GM23338 (cell line): ENCODE measurements at regions not wholly inside any gene's neighbourhood (a gene's known extent, or its start where the extent isn't known, plus 50 kb on each side); places are given as distances from the start of the nearest gene placed in this dataset.

Experiments
- ATAC-seq: fragments of 200-7000 bp; cut with Tn5 transposase; 3 replicates; pipeline ENCODE4 v1.9.1; 2020
- DNase-seq: peaks from one replicate; pipeline ENCODE4 v3.0.0-alpha.2; 2015; ENCODE audit warnings: low spot score
- H2AFZ ChIP-seq: fragments of 200-600 bp; sonication (generic); 2 replicates; pipeline ENCODE4 v1.8.0; 2016; ENCODE audit warnings: antibody characterized with exemption, mild to moderate bottlenecking, moderate library complexity
- H3F3A ChIP-seq: fragments of 200-600 bp; sonication (generic); replicated peaks from 2 replicates; pipeline ENCODE4 v1.8.0; 2017; ENCODE audit warnings: antibody characterized with exemption, mixed run types, low read depth
- H3K27ac ChIP-seq: fragments of 200-600 bp; sonication (generic); 2 replicates; pipeline ENCODE4 v1.6.1; 2016; ENCODE audit warnings: low read depth
- H3K27me3 ChIP-seq: fragments of 200-600 bp; sonication (generic); 2 replicates; pipeline ENCODE4 v1.8.0; 2016; ENCODE audit warnings: mild to moderate bottlenecking, mixed run types, moderate library complexity; ENCODE audit not compliant: insufficient read depth
- H3K36me3 ChIP-seq: fragments of 200-600 bp; sonication (generic); 2 replicates; pipeline ENCODE4 v1.8.0; 2016; ENCODE audit warnings: mild to moderate bottlenecking; ENCODE audit not compliant: insufficient read depth
- H3K4me1 ChIP-seq: fragments of 200-600 bp; sonication (generic); 2 replicates; pipeline ENCODE4 v1.8.0; 2016; ENCODE audit warnings: mild to moderate bottlenecking, moderate library complexity; ENCODE audit not compliant: insufficient read depth
- H3K4me2 ChIP-seq: fragments of 200-600 bp; sonication (generic); 2 replicates; pipeline ENCODE4 v1.7.1; 2017; ENCODE audit warnings: mixed run types
- H3K4me3 ChIP-seq: fragments of 200-600 bp; sonication (generic); 2 replicates; pipeline ENCODE4 v1.6.1; 2016; ENCODE audit warnings: mixed run types
- H3K79me2 ChIP-seq: fragments of 200-600 bp; sonication (generic); replicated peaks from 2 replicates; pipeline ENCODE4 v1.8.0; 2017; ENCODE audit warnings: mild to moderate bottlenecking; ENCODE audit not compliant: insufficient read depth
- H3K9me2 ChIP-seq: fragments of 200-600 bp; sonication (generic); 2 replicates; pipeline ENCODE4 v1.8.0; 2017; ENCODE audit not compliant: insufficient read depth
- H4K20me1 ChIP-seq: fragments of 200-600 bp; sonication (generic); replicated peaks from 2 replicates; pipeline ENCODE4 v1.8.0; 2017; ENCODE audit warnings: mild to moderate bottlenecking; ENCODE audit not compliant: insufficient read depth
- H3K27ac Mint-ChIP-seq: 2 replicates; pipeline ENCODE4 v1.8.0; 2020; ENCODE audit warnings: inconsistent platforms, mild to moderate bottlenecking, moderate library complexity, mixed read lengths
- H3K27me3 Mint-ChIP-seq: 3 replicates; pipeline ENCODE4 v1.8.0; 2022; ENCODE audit warnings: low read depth, mild to moderate bottlenecking, moderate library complexity, mixed read lengths, inconsistent platforms; ENCODE audit not compliant: insufficient read depth, poor library complexity
- H3K36me3 Mint-ChIP-seq: 3 replicates; pipeline ENCODE4 v1.8.0; 2021; ENCODE audit warnings: low read depth, mild to moderate bottlenecking, inconsistent platforms, moderate library complexity, mixed read lengths
- H3K4me1 Mint-ChIP-seq: 3 replicates; pipeline ENCODE4 v1.8.0; 2020; ENCODE audit warnings: mild to moderate bottlenecking, inconsistent platforms, mixed read lengths
- H3K4me3 Mint-ChIP-seq: 3 replicates; pipeline ENCODE4 v1.8.0; 2021; ENCODE audit warnings: moderate library complexity, mild to moderate bottlenecking, inconsistent platforms, mixed read lengths
- H3K9me3 Mint-ChIP-seq: 3 replicates; pipeline ENCODE4 v1.8.0; 2020; ENCODE audit warnings: moderate library complexity, mild to moderate bottlenecking, inconsistent platforms, mixed read lengths
- EZH2 ChIP-seq: fragments of 200-600 bp; sonication (generic); IDR thresholded peaks from one replicate; pipeline ENCODE4 v1.8.0; 2017; ENCODE audit warnings: antibody characterized with exemption, mild to moderate bottlenecking, low read depth; ENCODE audit not compliant: unreplicated experiment
- EZH2phosphoT487 ChIP-seq: fragments of 200-600 bp; sonication (generic); IDR thresholded peaks from one replicate; pipeline ENCODE4 v1.8.1; 2018; ENCODE audit warnings: antibody characterized with exemption; ENCODE audit not compliant: unreplicated experiment
- JUNB ChIP-seq: IDR thresholded peaks from one replicate; pipeline ENCODE4 v1.6.1; 2016; ENCODE audit warnings: antibody characterized with exemption; ENCODE audit not compliant: unreplicated experiment
- NANOG ChIP-seq: IDR thresholded peaks from 2 replicates; pipeline ENCODE4 v1.6.1; 2016; ENCODE audit warnings: antibody characterized with exemption, borderline replicate concordance
- STAT1 ChIP-seq: IDR thresholded peaks from one replicate; pipeline ENCODE4 v1.6.1; 2016; ENCODE audit warnings: antibody characterized with exemption; ENCODE audit not compliant: unreplicated experiment
- ZNF114 ChIP-seq: fragments of 250-450 bp; sonication (Bioruptor Pico); IDR thresholded peaks from 2 replicates; pipeline ENCODE4 v1.5.0; 2020; ENCODE audit warnings: mild to moderate bottlenecking, moderate library complexity
- TF ChIP-seq, protein P1 (sequence below): fragments of 250-450 bp; sonication (Bioruptor Pico); IDR thresholded peaks from 2 replicates; pipeline ENCODE4 v1.5.0; 2020; ENCODE audit warnings: mild to moderate bottlenecking, moderate library complexity
- TF ChIP-seq, protein P2 (sequence below): IDR thresholded peaks from 2 replicates; pipeline ENCODE4 v1.6.1; 2016; ENCODE audit warnings: antibody characterized with exemption
- TF ChIP-seq, protein P3 (sequence below): IDR thresholded peaks from one replicate; pipeline ENCODE4 v1.6.1; 2018; ENCODE audit warnings: antibody characterized with exemption; ENCODE audit not compliant: unreplicated experiment
- TF ChIP-seq, protein P4 (sequence below), 2 experiments: fragments of 200-600 bp in 1 of 2; sonication (generic) in 1 of 2; conservative IDR thresholded peaks; 2 replicates each; pipeline versions ENCODE4 v1.5.1 to v1.6.1; 2016 to 2017; ENCODE audit warnings: antibody characterized with exemption in 2 of 2, low read depth in 2 of 2, mild to moderate bottlenecking in 2 of 2, moderate library complexity in 1 of 2

DNA sequence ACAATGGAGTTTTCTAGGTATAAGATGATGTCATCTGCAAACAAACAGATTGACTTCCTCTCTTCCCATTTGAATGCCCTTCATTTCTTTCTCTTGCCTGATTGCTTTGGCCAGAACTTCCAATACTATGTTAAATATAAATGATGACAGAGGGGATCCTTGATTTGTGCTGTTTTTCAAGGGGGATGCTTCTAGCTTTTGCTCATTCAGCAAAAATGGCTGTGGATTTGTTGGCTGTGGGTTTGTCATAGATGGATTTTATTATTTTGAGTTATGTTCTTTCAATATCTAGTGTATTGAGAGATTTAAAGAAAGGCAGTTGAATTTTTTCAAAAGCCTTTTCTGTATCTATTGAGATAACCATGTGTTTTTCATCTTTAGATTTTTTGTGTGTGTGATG, 662.4 kb upstream of the EYS start (continued):
- TF ChIP-seq, protein P1, sequence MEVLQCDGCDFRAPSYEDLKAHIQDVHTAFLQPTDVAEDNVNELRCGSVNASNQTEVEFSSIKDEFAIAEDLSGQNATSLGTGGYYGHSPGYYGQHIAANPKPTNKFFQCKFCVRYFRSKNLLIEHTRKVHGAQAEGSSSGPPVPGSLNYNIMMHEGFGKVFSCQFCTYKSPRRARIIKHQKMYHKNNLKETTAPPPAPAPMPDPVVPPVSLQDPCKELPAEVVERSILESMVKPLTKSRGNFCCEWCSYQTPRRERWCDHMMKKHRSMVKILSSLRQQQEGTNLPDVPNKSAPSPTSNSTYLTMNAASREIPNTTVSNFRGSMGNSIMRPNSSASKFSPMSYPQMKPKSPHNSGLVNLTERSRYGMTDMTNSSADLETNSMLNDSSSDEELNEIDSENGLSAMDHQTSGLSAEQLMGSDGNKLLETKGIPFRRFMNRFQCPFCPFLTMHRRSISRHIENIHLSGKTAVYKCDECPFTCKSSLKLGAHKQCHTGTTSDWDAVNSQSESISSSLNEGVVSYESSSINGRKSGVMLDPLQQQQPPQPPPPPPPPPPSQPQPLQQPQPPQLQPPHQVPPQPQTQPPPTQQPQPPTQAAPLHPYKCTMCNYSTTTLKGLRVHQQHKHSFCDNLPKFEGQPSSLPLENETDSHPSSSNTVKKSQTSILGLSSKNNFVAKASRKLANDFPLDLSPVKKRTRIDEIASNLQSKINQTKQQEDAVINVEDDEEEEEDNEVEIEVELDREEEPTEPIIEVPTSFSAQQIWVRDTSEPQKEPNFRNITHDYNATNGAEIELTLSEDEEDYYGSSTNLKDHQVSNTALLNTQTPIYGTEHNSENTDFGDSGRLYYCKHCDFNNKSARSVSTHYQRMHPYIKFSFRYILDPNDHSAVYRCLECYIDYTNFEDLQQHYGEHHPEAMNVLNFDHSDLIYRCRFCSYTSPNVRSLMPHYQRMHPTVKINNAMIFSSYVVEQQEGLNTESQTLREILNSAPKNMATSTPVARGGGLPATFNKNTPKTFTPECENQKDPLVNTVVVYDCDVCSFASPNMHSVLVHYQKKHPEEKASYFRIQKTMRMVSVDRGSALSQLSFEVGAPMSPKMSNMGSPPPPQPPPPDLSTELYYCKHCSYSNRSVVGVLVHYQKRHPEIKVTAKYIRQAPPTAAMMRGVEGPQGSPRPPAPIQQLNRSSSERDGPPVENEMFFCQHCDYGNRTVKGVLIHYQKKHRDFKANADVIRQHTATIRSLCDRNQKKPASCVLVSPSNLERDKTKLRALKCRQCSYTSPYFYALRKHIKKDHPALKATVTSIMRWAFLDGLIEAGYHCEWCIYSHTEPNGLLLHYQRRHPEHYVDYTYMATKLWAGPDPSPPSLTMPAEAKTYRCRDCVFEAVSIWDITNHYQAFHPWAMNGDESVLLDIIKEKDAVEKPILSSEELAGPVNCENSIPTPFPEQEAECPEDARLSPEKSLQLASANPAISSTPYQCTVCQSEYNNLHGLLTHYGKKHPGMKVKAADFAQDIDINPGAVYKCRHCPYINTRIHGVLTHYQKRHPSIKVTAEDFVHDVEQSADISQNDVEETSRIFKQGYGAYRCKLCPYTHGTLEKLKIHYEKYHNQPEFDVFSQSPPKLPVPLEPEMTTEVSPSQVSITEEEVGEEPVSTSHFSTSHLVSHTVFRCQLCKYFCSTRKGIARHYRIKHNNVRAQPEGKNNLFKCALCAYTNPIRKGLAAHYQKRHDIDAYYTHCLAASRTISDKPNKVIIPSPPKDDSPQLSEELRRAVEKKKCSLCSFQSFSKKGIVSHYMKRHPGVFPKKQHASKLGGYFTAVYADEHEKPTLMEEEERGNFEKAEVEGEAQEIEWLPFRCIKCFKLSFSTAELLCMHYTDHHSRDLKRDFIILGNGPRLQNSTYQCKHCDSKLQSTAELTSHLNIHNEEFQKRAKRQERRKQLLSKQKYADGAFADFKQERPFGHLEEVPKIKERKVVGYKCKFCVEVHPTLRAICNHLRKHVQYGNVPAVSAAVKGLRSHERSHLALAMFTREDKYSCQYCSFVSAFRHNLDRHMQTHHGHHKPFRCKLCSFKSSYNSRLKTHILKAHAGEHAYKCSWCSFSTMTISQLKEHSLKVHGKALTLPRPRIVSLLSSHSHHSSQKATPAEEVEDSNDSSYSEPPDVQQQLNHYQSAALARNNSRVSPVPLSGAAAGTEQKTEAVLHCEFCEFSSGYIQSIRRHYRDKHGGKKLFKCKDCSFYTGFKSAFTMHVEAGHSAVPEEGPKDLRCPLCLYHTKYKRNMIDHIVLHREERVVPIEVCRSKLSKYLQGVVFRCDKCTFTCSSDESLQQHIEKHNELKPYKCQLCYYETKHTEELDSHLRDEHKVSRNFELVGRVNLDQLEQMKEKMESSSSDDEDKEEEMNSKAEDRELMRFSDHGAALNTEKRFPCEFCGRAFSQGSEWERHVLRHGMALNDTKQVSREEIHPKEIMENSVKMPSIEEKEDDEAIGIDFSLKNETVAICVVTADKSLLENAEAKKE (CRISPR knock-in tag), result no peak

DNA sequence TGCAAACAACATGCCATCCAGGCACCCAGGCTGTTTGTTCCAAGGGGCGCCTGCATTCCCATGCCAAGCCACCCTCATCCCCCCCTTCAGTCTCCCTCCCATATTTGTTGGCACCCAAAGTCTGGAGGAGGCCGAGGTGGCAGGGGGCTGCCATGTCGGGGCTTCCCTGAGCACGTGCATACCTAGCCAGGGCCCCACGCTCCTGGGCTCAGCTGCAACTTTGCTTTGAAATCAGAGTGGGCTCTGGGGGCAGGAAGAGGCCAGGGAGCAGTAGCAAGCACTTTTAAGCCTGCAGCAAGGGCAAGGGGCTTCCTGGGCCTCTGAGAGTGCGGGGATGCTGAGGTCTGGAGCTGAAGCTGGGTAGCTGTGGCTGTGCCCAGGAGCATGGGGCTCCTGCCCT, 655.9 kb upstream of the EYS start:
- peaks cover 7% of the 10 kb centered on the region; the same call in 1 of the 3 replicates for H3K36me3 Mint-ChIP-seq
- peaks cover 29% of the 10 kb centered on the region for H3K9me3 Mint-ChIP-seq
- peaks cover under 1% of the 10 kb centered on the region; the same call in 1 of the 3 replicates for H3K4me1 Mint-ChIP-seq
- H3K27ac Mint-ChIP-seq, result no peak overlapping the region
- H3K4me3 ChIP-seq, result no peak overlapping the region
- H3F3A ChIP-seq, result no peaks in the 10 kb centered on the region
- H3K27ac ChIP-seq, result no peak overlapping the region
- H3K36me3 ChIP-seq, result no peaks in the 10 kb centered on the region
- H3K4me2 ChIP-seq, result no peak overlapping the region
- H3K4me1 ChIP-seq, result peaks cover under 1% of the 10 kb centered on the region; the same call in 1 of the 2 replicates
- no peaks in the 10 kb centered on the region for H3K9me2 ChIP-seq
- no peak overlapping the region for H3K4me3 Mint-ChIP-seq
- H4K20me1 ChIP-seq, result no peaks in the 10 kb centered on the region
- H3K79me2 ChIP-seq, result no peaks in the 10 kb centered on the region
- H3K27me3 Mint-ChIP-seq, result no peaks in the 10 kb centered on the region
- ATAC-seq, result no peak
- H3K27me3 ChIP-seq, result no peaks in the 10 kb centered on the region
- no peak for DNase-seq
- no peak overlapping the region for H2AFZ ChIP-seq
- no peak for TF ChIP-seq STAT1
- no peak for TF ChIP-seq EZH2phosphoT487
- no peak for TF ChIP-seq NANOG
- TF ChIP-seq ZNF114 (CRISPR knock-in tag), result no peak
- TF ChIP-seq, protein P2, sequence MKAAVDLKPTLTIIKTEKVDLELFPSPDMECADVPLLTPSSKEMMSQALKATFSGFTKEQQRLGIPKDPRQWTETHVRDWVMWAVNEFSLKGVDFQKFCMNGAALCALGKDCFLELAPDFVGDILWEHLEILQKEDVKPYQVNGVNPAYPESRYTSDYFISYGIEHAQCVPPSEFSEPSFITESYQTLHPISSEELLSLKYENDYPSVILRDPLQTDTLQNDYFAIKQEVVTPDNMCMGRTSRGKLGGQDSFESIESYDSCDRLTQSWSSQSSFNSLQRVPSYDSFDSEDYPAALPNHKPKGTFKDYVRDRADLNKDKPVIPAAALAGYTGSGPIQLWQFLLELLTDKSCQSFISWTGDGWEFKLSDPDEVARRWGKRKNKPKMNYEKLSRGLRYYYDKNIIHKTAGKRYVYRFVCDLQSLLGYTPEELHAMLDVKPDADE, result no peak
- TF ChIP-seq, protein P3, sequence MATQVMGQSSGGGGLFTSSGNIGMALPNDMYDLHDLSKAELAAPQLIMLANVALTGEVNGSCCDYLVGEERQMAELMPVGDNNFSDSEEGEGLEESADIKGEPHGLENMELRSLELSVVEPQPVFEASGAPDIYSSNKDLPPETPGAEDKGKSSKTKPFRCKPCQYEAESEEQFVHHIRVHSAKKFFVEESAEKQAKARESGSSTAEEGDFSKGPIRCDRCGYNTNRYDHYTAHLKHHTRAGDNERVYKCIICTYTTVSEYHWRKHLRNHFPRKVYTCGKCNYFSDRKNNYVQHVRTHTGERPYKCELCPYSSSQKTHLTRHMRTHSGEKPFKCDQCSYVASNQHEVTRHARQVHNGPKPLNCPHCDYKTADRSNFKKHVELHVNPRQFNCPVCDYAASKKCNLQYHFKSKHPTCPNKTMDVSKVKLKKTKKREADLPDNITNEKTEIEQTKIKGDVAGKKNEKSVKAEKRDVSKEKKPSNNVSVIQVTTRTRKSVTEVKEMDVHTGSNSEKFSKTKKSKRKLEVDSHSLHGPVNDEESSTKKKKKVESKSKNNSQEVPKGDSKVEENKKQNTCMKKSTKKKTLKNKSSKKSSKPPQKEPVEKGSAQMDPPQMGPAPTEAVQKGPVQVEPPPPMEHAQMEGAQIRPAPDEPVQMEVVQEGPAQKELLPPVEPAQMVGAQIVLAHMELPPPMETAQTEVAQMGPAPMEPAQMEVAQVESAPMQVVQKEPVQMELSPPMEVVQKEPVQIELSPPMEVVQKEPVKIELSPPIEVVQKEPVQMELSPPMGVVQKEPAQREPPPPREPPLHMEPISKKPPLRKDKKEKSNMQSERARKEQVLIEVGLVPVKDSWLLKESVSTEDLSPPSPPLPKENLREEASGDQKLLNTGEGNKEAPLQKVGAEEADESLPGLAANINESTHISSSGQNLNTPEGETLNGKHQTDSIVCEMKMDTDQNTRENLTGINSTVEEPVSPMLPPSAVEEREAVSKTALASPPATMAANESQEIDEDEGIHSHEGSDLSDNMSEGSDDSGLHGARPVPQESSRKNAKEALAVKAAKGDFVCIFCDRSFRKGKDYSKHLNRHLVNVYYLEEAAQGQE, result no peak
- TF ChIP-seq, protein P4, sequence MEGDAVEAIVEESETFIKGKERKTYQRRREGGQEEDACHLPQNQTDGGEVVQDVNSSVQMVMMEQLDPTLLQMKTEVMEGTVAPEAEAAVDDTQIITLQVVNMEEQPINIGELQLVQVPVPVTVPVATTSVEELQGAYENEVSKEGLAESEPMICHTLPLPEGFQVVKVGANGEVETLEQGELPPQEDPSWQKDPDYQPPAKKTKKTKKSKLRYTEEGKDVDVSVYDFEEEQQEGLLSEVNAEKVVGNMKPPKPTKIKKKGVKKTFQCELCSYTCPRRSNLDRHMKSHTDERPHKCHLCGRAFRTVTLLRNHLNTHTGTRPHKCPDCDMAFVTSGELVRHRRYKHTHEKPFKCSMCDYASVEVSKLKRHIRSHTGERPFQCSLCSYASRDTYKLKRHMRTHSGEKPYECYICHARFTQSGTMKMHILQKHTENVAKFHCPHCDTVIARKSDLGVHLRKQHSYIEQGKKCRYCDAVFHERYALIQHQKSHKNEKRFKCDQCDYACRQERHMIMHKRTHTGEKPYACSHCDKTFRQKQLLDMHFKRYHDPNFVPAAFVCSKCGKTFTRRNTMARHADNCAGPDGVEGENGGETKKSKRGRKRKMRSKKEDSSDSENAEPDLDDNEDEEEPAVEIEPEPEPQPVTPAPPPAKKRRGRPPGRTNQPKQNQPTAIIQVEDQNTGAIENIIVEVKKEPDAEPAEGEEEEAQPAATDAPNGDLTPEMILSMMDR (conservative IDR thresholded peaks at IDR 0.05; ENCODE audit: low read depth in 2 of 2), result no peak
- no peak for TF ChIP-seq EZH2
- TF ChIP-seq JUNB, result no peak
